Type B pancreatic cell (in vitro differentiated cells): ENCODE measurements at regions not wholly inside any gene's neighbourhood (a gene's known extent, or its start where the extent isn't known, plus 50 kb on each side); places are given as distances from the start of the nearest gene placed in this dataset.

ENCODE experiments used
- DNase-seq: peaks from one replicate; pipeline ENCODE4 v3.0.0; 2021; ENCODE audit warnings: mixed read lengths; ENCODE audit not compliant: unreplicated experiment; ENCODE audit errors: extremely low spot score
- H3K27ac Mint-ChIP-seq: 2 replicates; pipeline ENCODE4 v1.8.0; 2021; ENCODE audit warnings: mild to moderate bottlenecking, mixed read lengths
- H3K27me3 Mint-ChIP-seq: 2 replicates; pipeline ENCODE4 v1.8.0; 2021; ENCODE audit warnings: mixed read lengths
- H3K36me3 Mint-ChIP-seq: 2 replicates; pipeline ENCODE4 v1.8.0; 2021; ENCODE audit warnings: mixed read lengths
- H3K4me1 Mint-ChIP-seq: one replicate; pipeline ENCODE4 v1.8.0; 2021; ENCODE audit warnings: mixed read lengths; ENCODE audit not compliant: unreplicated experiment
- H3K4me3 Mint-ChIP-seq: 2 replicates; pipeline ENCODE4 v1.8.0; 2021; ENCODE audit warnings: mild to moderate bottlenecking, mixed read lengths
- H3K9me3 Mint-ChIP-seq: 2 replicates; pipeline ENCODE4 v1.8.0; 2021; ENCODE audit warnings: mixed read lengths
- TF ChIP-seq, protein P1 (sequence below): fragments of 200-600 bp; sonication (generic); conservative IDR thresholded peaks from 2 replicates; pipeline ENCODE4 v1.5.0; 2021; ENCODE audit warnings: antibody characterized with exemption, mild to moderate bottlenecking

DNA sequence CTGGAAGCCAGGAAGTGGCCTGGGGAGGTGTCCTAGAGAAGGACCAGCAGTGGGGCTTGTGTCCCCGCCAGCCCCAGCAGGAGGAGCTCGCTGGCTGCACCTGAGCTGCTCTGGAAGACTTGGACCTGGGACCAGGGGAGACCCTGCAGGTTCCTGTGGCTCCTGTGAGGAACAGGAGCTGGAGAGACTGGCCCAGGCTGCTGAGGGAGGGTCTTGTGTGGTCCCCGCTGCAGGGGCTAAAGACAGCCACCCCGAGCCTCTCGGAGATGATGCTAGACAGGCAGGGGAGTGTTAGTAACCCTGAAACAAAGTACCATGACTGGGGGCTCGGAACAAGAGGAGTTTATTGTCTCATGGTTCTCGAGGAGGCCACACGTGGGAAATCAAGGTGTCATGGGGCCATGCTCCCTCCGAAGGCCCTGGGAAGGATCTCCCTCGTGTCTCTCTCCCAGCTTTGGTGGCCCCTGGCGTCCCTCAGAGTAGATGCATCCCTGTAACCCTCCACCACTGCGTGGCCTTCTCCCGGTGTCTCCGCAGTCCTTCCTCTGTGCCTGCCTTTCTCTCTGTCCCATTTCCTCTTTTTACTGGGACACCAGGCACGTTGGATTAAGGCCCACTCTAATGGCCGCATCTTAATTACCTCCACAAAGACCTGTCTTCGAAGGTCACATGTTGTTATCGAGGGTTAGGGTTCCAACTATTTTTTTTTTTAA is 348.4 kb downstream of the GLRX3 start:
- peaks cover 17% of the 10 kb centered on the region for H3K27me3 Mint-ChIP-seq
- H3K9me3 Mint-ChIP-seq, result no peaks in the 10 kb centered on the region
- DNase-seq, result no peak
- no peaks in the 10 kb centered on the region for H3K36me3 Mint-ChIP-seq
- H3K27ac Mint-ChIP-seq, result no peak overlapping the region
- TF ChIP-seq, protein P1, sequence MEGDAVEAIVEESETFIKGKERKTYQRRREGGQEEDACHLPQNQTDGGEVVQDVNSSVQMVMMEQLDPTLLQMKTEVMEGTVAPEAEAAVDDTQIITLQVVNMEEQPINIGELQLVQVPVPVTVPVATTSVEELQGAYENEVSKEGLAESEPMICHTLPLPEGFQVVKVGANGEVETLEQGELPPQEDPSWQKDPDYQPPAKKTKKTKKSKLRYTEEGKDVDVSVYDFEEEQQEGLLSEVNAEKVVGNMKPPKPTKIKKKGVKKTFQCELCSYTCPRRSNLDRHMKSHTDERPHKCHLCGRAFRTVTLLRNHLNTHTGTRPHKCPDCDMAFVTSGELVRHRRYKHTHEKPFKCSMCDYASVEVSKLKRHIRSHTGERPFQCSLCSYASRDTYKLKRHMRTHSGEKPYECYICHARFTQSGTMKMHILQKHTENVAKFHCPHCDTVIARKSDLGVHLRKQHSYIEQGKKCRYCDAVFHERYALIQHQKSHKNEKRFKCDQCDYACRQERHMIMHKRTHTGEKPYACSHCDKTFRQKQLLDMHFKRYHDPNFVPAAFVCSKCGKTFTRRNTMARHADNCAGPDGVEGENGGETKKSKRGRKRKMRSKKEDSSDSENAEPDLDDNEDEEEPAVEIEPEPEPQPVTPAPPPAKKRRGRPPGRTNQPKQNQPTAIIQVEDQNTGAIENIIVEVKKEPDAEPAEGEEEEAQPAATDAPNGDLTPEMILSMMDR, result no peak
- no peak overlapping the region for H3K4me3 Mint-ChIP-seq
- peaks cover 11% of the 10 kb centered on the region for H3K4me1 Mint-ChIP-seq

DNA sequence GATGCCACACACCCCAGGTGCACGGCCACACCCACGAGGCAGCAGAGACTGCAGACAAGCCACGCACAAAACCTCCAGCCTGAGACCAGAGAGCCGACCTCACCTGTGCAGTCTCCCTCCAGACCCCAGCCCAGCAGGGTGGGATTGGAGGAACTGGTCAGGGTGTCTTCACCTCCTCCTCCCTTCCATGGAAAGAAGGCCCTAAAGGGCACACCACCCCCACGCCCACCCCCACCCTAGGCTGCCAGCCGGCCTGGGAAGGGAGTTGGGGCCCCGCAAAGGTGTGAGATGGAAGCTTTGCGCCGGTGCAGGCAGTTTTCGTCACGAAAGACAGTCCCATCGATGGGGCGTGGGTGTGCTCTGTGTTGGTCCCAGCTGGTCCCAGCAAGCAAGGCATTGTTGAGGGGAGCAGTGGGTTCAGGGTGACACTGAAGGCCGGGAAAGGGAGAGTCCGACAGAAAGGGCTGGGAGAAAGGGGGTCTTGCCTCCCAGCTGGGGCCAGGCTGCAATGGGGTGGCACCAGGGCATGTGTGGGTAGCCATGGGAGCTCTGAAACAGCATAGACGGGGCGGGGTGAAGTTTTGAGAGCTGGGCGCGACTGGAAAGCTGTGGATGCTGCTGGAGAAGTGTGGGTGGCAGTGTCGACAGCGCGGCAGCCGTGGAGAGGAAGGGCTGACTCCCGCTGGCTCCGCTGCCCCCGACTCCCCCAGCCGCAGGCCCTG is 349.2 kb downstream of the GLRX3 start:
- Mint-ChIP-seq H3K4me1 (peaks cover 13% of the 10 kb centered on the region), H3K27me3 (peaks cover 12% of the 10 kb centered on the region), H3K4me3 (no peak overlapping the region), H3K27ac (no peak overlapping the region), H3K9me3 (no peaks in the 10 kb centered on the region), H3K36me3 (no peaks in the 10 kb centered on the region)
- no peak for DNase-seq
- TF ChIP-seq, protein P1, result no peak

DNA sequence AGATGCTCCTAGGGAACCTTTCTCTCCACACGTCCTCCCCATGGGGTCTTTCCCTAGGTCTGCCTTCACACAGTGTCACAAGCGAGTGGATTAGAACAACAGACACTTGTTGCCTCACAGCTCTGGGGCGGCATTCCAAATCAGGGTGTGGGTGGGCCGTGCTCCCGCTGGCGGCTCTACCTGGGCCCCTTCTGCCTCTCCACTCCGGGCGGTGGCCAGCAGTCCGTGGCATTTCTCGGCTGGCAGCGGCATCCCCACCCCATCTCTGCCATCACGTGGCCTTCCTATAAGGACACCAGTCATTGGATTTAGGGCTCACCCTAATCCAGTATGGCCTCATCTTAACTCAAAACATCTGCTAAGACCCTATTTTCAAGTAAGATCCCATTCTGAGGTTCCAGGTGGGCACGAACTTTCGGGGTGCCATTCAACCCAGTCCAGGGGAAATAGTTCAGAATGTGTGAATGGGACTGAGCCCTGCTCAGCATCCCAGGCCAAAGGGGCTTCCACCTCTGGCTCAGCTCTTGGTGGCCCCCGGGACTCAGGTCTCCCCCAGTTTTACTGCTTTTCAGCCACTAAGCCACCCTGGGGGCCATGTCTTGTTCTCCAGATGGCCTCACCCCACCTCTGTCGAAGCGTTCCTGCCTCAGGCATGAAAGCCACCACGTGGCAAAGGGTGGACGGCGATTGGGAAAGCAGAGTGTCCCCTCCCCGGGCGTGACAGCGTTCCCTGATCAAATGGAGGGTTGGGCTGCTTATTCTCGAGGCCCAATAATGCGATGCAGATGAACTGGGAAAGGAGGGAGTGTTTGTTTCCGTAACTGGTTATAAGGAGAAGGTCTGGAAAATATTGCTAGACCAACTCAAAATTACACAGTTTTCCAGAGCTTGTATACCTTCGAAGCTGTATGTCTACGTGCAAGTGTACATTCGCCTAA is 350.0 kb downstream of the GLRX3 start:
- TF ChIP-seq, protein P1, result no peak
- DNase-seq, result no peak
- H3K4me1 Mint-ChIP-seq, result peaks cover 18% of the 10 kb centered on the region
- H3K4me3 Mint-ChIP-seq, result no peak overlapping the region
- H3K9me3 Mint-ChIP-seq, result no peaks in the 10 kb centered on the region
- no peak overlapping the region for H3K27ac Mint-ChIP-seq
- H3K27me3 Mint-ChIP-seq, result peaks cover 12% of the 10 kb centered on the region
- H3K36me3 Mint-ChIP-seq, result no peaks in the 10 kb centered on the region

DNA sequence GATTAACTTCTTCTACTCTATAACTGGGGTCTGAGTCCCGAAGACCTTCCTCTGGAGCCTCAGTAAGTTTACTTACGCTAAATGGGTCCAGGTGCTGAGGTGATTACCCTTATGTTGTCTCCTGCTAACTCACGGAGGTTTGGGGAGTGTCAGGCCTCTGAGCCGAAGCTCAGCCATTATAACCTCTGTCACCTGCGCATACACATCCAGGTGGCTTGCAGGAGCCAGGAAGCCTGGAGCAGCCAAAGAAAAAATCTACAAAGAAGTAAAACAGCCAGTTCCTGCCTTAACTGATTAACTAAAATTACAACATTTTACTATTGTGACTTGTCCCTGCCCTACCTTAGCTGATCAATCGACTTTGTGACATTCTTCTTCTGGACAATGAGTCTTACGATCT is 350.7 kb downstream of the GLRX3 start:
- H3K27ac Mint-ChIP-seq, result no peak overlapping the region

DNA sequence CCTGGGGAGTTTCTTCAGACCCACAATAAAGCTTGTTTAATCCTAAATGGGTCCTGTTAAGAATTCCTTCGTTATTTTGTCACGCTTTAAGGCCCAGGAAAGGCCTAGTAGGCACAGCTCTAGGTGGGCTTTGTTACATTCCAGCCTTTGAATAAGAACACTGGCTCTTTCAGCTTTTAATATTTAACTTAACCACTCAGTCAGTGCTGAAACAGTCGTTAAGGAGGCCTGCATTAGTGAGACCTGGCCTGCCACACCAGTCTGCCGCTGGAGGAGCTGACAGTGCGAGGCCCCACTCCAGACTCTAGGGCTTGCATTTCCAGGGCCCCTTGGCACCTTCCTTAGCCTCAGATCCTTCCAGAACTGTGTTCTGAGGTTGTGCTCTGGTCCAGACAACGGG is 351.4 kb downstream of the GLRX3 start:
- Mint-ChIP-seq H3K9me3 (no peaks in the 10 kb centered on the region), H3K4me1 (peaks cover 18% of the 10 kb centered on the region), H3K4me3 (no peak overlapping the region), H3K27me3 (peaks cover 12% of the 10 kb centered on the region), H3K27ac (no peak overlapping the region), H3K36me3 (no peaks in the 10 kb centered on the region)
- DNase-seq, result no peak
- TF ChIP-seq, protein P1, result no peak

More for the DNA sequence above, 350.7 kb downstream of the GLRX3 start:
- Mint-ChIP-seq H3K9me3 (no peaks in the 10 kb centered on the region), H3K4me3 (no peak overlapping the region), H3K4me1 (peaks cover 18% of the 10 kb centered on the region), H3K36me3 (no peaks in the 10 kb centered on the region), H3K27me3 (peaks cover 12% of the 10 kb centered on the region)
- no peak for DNase-seq
- TF ChIP-seq, protein P1, result no peak
